ENCODE measurements at regions not wholly inside any gene's neighbourhood (a gene's known extent, or its start where the extent isn't known, plus 50 kb on each side); places are given as distances from the start of the nearest gene placed in this dataset.

DNA sequence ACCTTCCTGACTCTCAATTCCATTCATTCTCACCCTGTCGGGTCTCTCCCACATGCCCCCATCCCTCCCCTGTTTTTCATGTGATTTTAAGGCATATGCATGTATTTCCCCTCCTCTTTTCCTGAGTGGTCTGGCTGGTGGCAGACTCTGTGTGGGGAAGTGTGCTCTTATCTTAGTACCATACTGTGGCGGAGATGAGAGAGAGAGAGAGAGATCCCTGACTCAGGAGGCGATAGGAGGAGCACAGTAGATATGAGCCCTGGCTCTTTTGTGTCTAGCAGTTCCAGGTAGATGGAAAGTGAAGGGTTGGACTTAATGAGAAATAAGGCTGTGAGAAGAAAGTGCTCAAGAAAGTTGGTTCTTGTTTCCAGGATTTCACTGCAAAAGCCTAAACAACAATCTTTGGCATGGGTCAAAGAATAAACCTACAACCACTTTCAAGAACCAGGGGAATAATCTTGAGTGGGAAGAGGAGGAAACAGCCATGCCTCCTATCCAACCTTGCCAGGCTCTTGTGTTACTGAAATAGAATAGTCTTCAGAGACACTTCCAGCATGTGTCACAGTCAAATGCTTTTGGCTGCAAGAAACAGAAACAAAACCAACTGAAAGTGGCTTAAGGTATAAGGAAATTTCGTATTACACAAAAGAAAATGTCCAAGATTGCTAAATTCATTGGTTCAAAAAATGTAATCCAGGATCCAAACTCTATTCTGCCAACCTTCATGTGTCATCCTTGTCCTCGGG lies 123.8 kb upstream of the MYLIP start:
- Histone ChIP-seq H3K4me1 (ENCODE audit: control insufficient read depth in 1 of 2, insufficient read depth in 2 of 2, low read length in 2 of 2) (no peaks in the 10 kb centered on the region), H3K27me3 (ENCODE audit: control insufficient read depth in 1 of 2, insufficient read depth in 2 of 2, low read length in 1 of 2) (no peaks in the 10 kb centered on the region), H3K27ac (ENCODE audit: low read depth in 1 of 2, low read length in 2 of 2) (no peak overlapping the region), H3K9me3 (ENCODE audit: control insufficient read depth, low read length) (no peaks in the 10 kb centered on the region), H3K36me3 (ENCODE audit: control insufficient read depth in 1 of 2, insufficient read depth in 2 of 2, low read length in 1 of 2) (no peaks in the 10 kb centered on the region), H3K4me3 (ENCODE audit: low read length in 2 of 2) (no peak overlapping the region)
- DNase-seq (no peak), ATAC-seq (ENCODE audit: low FRiP score) (no peak)
- 74 to 75% methylated on average over 5 of the region's 5 CpGs for WGBS, 2 donors
- intact Hi-C loops (cut with DNase I): no loop called here

DNA sequence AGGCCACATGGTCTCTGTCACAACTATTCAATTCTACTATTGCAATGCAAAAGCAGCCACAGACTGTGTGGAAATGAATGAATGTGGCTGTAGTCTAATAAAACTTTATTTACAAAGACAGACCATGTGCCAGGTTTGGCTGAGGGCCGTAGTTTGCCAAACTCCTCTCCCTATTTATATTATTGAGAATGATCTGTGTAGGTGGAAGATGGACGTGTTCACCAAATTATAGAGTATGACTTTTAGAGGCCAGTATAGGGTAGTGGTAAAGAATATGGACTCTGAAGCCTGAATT lies 125.7 kb upstream of the MYLIP start:
- WGBS, 2 donors: 90 to 96% methylated on average over 2 of the region's 2 CpGs

DNA sequence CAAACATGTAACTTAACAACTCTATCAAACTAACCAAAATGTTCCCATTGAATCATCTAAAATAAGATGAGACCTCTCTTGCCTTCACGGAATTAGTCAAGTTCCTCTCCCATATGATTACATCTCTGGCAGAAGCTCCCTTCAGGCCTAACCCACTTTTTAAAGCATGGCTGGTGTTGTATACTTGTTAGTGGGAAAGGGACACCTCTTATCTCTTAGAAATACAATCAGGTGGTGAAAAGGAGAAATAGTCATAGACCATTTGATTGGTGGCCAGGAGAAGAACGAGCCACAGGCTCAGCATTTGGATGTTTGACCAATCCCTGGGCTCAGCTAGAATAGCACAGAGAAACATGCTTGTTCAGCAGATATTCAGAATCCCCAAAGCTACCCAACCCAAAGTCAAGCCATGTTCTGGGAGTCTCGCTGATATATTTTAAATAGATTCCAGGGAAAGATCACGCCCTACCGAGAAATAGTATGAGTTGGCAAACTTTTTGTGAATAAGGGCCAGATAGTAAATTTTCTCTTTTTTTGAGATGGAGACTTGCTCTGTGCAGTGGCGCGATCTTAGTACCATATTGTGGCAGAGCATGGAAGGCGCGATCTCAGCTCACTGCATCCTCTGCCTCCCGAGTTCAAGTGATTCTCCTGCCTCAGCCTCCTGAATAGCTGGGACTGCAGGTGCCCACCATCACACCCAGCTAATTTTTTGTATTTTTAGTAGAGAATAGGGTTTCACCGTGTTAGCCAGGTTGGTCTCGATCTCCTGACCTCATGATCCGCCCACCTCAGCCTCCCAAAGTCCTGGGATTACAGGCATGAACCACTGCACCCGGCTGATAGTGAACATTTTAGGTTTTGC lies 126.3 kb upstream of the MYLIP start:
- intact Hi-C loops (cut with DNase I): no loop called here
- Histone ChIP-seq H3K4me3 (ENCODE audit: low read length in 2 of 2) (no peak overlapping the region), H3K36me3 (ENCODE audit: control insufficient read depth in 1 of 2, insufficient read depth in 2 of 2, low read length in 1 of 2) (no peaks in the 10 kb centered on the region), H3K9me3 (ENCODE audit: control insufficient read depth, low read length) (no peaks in the 10 kb centered on the region), H3K27me3 (ENCODE audit: control insufficient read depth in 1 of 2, insufficient read depth in 2 of 2, low read length in 1 of 2) (no peaks in the 10 kb centered on the region), H3K4me1 (ENCODE audit: control insufficient read depth in 1 of 2, insufficient read depth in 2 of 2, low read length in 2 of 2) (no peaks in the 10 kb centered on the region), H3K27ac (ENCODE audit: low read depth in 1 of 2, low read length in 2 of 2) (no peak overlapping the region)
- ATAC-seq (ENCODE audit: low FRiP score) (no peak), DNase-seq (no peak)
- whole genome bisulfite sequencing, 2 donors: 95% methylated on average over 14 of the region's 14 CpGs

More for the DNA sequence above, 125.7 kb upstream of the MYLIP start:
- H3K36me3 ChIP-seq (ENCODE audit: control insufficient read depth in 1 of 2, insufficient read depth in 2 of 2, low read length in 1 of 2): no peaks in the 10 kb centered on the region
- DNase-seq (no peak), ATAC-seq (ENCODE audit: low FRiP score) (no peak)
- intact Hi-C loops (cut with DNase I): no loop called here
- H3K9me3 ChIP-seq (ENCODE audit: control insufficient read depth, low read length): no peaks in the 10 kb centered on the region
- no peak overlapping the region for H3K4me3 ChIP-seq (ENCODE audit: low read length in 2 of 2)
- no peaks in the 10 kb centered on the region for H3K4me1 ChIP-seq (ENCODE audit: control insufficient read depth in 1 of 2, insufficient read depth in 2 of 2, low read length in 2 of 2)
- no peak overlapping the region for H3K27ac ChIP-seq (ENCODE audit: low read depth in 1 of 2, low read length in 2 of 2)
- H3K27me3 ChIP-seq (ENCODE audit: control insufficient read depth in 1 of 2, insufficient read depth in 2 of 2, low read length in 1 of 2): no peaks in the 10 kb centered on the region

DNA sequence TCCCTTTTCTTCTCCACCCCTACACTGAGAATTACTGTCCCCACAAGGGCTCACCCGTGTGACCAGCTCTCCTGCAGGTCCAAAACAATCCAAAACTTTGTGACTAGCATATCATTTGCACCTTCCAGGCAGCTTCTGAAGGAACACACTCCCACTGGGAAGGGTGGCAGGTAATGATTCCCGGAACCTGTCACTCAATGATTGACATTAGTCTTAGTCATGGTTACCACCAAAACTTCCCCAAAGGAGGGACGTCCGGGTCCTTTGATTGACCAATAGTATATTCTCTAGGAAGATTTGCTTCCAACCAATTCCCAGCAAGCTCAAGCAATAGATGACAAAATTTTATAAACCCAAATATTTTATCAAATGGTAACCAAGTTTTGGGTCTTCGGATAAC lies 127.7 kb upstream of the MYLIP start:
- Histone ChIP-seq H3K4me1 (ENCODE audit: control insufficient read depth in 1 of 2, insufficient read depth in 2 of 2, low read length in 2 of 2) (no peaks in the 10 kb centered on the region), H3K4me3 (ENCODE audit: low read length in 2 of 2) (no peak overlapping the region), H3K9me3 (ENCODE audit: control insufficient read depth, low read length) (no peaks in the 10 kb centered on the region), H3K27me3 (ENCODE audit: control insufficient read depth in 1 of 2, insufficient read depth in 2 of 2, low read length in 1 of 2) (no peaks in the 10 kb centered on the region), H3K27ac (ENCODE audit: low read depth in 1 of 2, low read length in 2 of 2) (no peak overlapping the region), H3K36me3 (ENCODE audit: control insufficient read depth in 1 of 2, insufficient read depth in 2 of 2, low read length in 1 of 2) (no peaks in the 10 kb centered on the region)
- ATAC-seq (ENCODE audit: low FRiP score) (no peak), DNase-seq (no peak)
- whole genome bisulfite sequencing, 2 donors: 94 to 95% methylated on average over 5 of the region's 5 CpGs
- intact Hi-C loops (cut with DNase I): no loop called here

DNA sequence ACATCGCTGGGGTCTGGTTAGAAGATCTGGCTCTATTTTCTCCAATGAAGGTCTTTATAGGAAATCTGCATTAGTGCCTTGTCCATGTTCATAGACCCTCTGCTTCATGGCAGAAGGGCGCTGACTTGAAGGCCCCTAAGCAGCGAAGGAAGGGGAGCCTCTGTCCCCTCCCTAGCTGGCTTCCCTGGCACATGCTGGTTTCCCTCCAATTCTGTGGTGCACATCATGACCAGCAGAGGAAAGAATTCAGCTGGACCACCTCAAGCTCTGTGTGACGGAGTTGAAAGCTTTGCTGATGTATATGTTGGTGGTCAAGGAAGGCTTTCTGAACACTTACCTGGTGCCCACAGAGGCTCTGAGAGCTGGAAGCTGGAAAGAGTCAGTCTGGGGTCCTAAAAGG lies 129.7 kb upstream of the MYLIP start:
- no peaks in the 10 kb centered on the region for H3K9me3 ChIP-seq (ENCODE audit: control insufficient read depth, low read length)
- DNase-seq (no peak), ATAC-seq (ENCODE audit: low FRiP score) (no peak)
- H3K36me3 ChIP-seq (ENCODE audit: control insufficient read depth in 1 of 2, insufficient read depth in 2 of 2, low read length in 1 of 2): no peaks in the 10 kb centered on the region
- no peaks in the 10 kb centered on the region for H3K4me1 ChIP-seq (ENCODE audit: control insufficient read depth in 1 of 2, insufficient read depth in 2 of 2, low read length in 2 of 2)
- H3K4me3 ChIP-seq (ENCODE audit: low read length in 2 of 2): no peak overlapping the region
- H3K27me3 ChIP-seq (ENCODE audit: control insufficient read depth in 1 of 2, insufficient read depth in 2 of 2, low read length in 1 of 2): no peaks in the 10 kb centered on the region
- WGBS, 2 donors: 94 to 95% methylated on average over 4 of the region's 4 CpGs
- intact Hi-C loops (cut with DNase I): no loop called here
- no peak overlapping the region for H3K27ac ChIP-seq (ENCODE audit: low read depth in 1 of 2, low read length in 2 of 2)

DNA sequence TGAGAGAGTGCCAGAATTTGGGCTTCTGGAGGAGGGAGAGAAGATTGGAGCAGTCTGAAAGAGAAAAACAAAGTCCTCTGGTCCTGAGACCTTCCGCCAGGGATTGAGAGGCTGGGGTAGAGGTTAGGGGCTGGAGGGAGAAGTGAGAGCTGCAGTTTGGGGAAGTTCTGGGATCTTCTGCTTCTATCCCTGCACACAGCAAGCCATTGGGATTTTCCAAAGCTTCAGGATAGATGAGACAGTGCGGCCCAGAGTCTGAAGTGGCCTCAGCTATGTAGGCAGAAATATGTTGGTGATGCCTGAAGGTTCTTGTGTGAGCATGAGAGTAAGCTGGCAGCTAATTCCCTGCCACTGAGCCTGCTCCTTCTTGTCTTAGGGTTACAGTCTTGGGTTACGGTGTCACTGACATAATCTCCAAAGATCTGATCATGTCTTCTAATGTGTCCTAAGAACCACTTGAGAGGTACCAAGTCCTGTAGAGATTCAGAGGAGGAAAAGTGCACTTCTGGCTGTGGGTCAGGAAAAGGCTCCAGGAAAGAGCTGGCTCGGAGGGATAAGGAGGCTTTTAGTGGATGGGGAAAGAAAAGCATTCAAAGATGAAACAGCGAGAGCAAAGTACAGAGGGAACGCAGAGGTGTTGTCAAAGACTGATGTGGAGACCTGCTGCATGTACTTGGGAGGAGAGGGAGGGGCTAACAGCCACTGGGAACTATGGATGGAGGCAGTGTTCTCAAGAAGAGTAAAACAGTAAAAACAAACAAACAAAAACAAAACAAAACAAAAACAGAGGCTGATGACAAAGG lies 131.1 kb upstream of the MYLIP start:
- H3K9me3 ChIP-seq (ENCODE audit: control insufficient read depth, low read length): no peaks in the 10 kb centered on the region
- intact Hi-C loops (cut with DNase I): no loop called here
- no peak overlapping the region for H3K4me3 ChIP-seq (ENCODE audit: low read length in 2 of 2)
- H3K27me3 ChIP-seq (ENCODE audit: control insufficient read depth in 1 of 2, insufficient read depth in 2 of 2, low read length in 1 of 2): no peaks in the 10 kb centered on the region
- ATAC-seq (ENCODE audit: low FRiP score) (no peak), DNase-seq (no peak)
- no peak overlapping the region for H3K27ac ChIP-seq (ENCODE audit: low read depth in 1 of 2, low read length in 2 of 2)
- H3K4me1 ChIP-seq (ENCODE audit: control insufficient read depth in 1 of 2, insufficient read depth in 2 of 2, low read length in 2 of 2): no peaks in the 10 kb centered on the region
- no peaks in the 10 kb centered on the region for H3K36me3 ChIP-seq (ENCODE audit: control insufficient read depth in 1 of 2, insufficient read depth in 2 of 2, low read length in 1 of 2)
- 47 to 66% methylated on average over 6 of the region's 6 CpGs for WGBS, 2 donors

DNA sequence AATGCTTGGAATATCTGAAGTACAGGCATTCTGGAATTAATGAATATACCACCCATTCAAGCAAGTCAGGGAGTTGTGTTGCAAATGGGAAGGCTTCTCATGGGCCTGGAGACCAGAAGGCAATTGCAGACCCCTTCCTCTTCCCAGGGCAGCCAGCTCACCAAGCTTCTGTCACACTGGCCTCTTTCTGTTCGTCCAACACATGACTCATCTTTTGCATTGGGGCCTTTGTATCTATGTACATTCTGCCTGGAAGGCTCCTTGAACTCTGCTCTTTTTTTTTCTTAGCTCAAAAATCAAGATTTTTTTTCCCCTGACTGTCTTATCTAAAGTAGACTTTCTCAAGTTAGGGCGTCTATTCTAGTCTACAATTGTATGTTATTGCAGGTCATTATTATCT lies 132.9 kb upstream of the MYLIP start:
- WGBS, 2 donors: 75 to 76% methylated on average over 2 of the region's 2 CpGs
- no peaks in the 10 kb centered on the region for H3K36me3 ChIP-seq (ENCODE audit: control insufficient read depth in 1 of 2, insufficient read depth in 2 of 2, low read length in 1 of 2)
- ATAC-seq (ENCODE audit: low FRiP score) (no peak), DNase-seq (no peak)
- H3K4me1 ChIP-seq (ENCODE audit: control insufficient read depth in 1 of 2, insufficient read depth in 2 of 2, low read length in 2 of 2): no peaks in the 10 kb centered on the region
- H3K4me3 ChIP-seq (ENCODE audit: low read length in 2 of 2): no peak overlapping the region
- H3K27ac ChIP-seq (ENCODE audit: low read depth in 1 of 2, low read length in 2 of 2): no peak overlapping the region
- H3K9me3 ChIP-seq (ENCODE audit: control insufficient read depth, low read length): no peaks in the 10 kb centered on the region
- intact Hi-C loops (cut with DNase I): no loop called here
- H3K27me3 ChIP-seq (ENCODE audit: control insufficient read depth in 1 of 2, insufficient read depth in 2 of 2, low read length in 1 of 2): no peaks in the 10 kb centered on the region

DNA sequence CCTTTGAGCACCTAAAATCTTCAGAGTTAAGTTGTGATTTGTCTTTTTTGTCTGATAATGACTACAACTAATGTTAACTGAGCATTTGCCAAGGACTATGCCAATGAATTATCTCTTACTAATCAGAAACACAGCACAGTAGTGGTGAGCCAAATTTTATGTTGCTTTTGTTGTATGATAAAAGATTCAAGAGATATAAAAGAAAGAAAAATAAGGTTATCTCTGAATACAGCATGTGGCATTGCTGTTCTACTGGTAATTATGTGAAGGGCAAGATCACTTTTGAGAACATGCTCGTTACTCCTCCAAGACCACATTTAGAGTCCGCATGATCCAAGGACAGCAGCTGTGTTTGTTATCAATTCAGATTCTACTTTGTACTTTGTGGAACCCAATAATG lies 133.4 kb upstream of the MYLIP start:
- Histone ChIP-seq H3K4me1 (ENCODE audit: control insufficient read depth in 1 of 2, insufficient read depth in 2 of 2, low read length in 2 of 2) (no peaks in the 10 kb centered on the region), H3K4me3 (ENCODE audit: low read length in 2 of 2) (no peak overlapping the region), H3K9me3 (ENCODE audit: control insufficient read depth, low read length) (no peaks in the 10 kb centered on the region), H3K36me3 (ENCODE audit: control insufficient read depth in 1 of 2, insufficient read depth in 2 of 2, low read length in 1 of 2) (no peaks in the 10 kb centered on the region), H3K27me3 (ENCODE audit: control insufficient read depth in 1 of 2, insufficient read depth in 2 of 2, low read length in 1 of 2) (no peaks in the 10 kb centered on the region), H3K27ac (ENCODE audit: low read depth in 1 of 2, low read length in 2 of 2) (no peak overlapping the region)
- ATAC-seq (ENCODE audit: low FRiP score) (no peak), DNase-seq (no peak)
- WGBS, 2 donors: 85 to 91% methylated on average over 2 of the region's 2 CpGs
- intact Hi-C loops (cut with DNase I): no loop called here
